Ishikawa (cell line): ENCODE measurements at regions not wholly inside any gene's neighbourhood (a gene's known extent, or its start where the extent isn't known, plus 50 kb on each side); places are given as distances from the start of the nearest gene placed in this dataset.

Experiments used
- CREB1 ChIP-seq: IDR thresholded peaks from 2 replicates; pipeline ENCODE4 v1.6.1; 2012; ENCODE audit warnings: low read depth
- EGR1 ChIP-seq: IDR thresholded peaks from 2 replicates; pipeline ENCODE4 v1.6.1; 2012
- EP300 ChIP-seq: IDR thresholded peaks from 2 replicates; pipeline ENCODE4 v1.6.1; 2012; ENCODE audit warnings: borderline replicate concordance
- RAD21 ChIP-seq: IDR thresholded peaks from 2 replicates; pipeline ENCODE4 v1.6.1; 2012; ENCODE audit warnings: low read depth
- TAF1 ChIP-seq: IDR thresholded peaks from 2 replicates; pipeline ENCODE4 v1.6.1; 2012; ENCODE audit warnings: low read depth, mild to moderate bottlenecking
- TCF12 ChIP-seq: IDR thresholded peaks from 2 replicates; pipeline ENCODE4 v1.6.1; 2012; ENCODE audit warnings: low read depth
- TEAD4 ChIP-seq: IDR thresholded peaks from 2 replicates; pipeline ENCODE4 v1.6.1; 2012
- YY1 ChIP-seq: IDR thresholded peaks from 2 replicates; pipeline ENCODE4 v1.6.1; 2012; ENCODE audit warnings: low read depth
- ZBTB7A ChIP-seq: IDR thresholded peaks from 2 replicates; pipeline ENCODE4 v1.6.1; 2012; ENCODE audit warnings: low read depth
- TF ChIP-seq, protein P1 (sequence below): IDR thresholded peaks from 2 replicates; pipeline ENCODE4 v1.6.1; 2012

DNA sequence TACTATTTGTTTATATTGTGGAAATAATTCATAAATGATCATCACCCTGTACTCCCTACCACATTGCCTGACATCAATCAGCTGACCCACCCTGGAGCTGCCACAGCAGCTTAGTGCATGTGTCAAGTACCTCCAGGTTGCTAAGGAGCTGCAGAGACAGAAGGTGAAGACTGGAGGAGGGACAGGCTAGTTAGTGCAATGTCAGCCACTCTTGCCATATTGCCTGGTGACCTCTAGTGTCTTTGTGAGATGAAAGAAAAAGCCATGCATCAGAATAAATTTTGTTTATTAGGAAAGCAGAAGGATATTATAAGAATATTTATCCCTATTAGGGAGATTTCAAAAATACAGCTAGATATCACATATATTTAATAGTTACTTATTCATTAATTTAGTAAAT is 243.9 kb upstream of the FAT4 start:
- TF ChIP-seq EGR1 (no peak), EP300 (no peak), TAF1 (no peak), CREB1 (no peak), RAD21 (peak; percentile 25; the same call in 1 of the 2 replicates), YY1 (no peak), TEAD4 (no peak), ZBTB7A (no peak), TCF12 (no peak)
- TF ChIP-seq, protein P1, sequence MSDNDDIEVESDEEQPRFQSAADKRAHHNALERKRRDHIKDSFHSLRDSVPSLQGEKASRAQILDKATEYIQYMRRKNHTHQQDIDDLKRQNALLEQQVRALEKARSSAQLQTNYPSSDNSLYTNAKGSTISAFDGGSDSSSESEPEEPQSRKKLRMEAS = no peak
